B cell (primary cell): ENCODE measurements at regions not wholly inside any gene's neighbourhood (a gene's known extent, or its start where the extent isn't known, plus 50 kb on each side); places are given as distances from the start of the nearest gene placed in this dataset.

Experiments
- CTCF ChIP-seq: fragments of 200-600 bp; IDR thresholded peaks from one replicate; pipeline ENCODE4 v1.8.0; 2022; ENCODE audit warnings: antibody characterized with exemption, mild to moderate bottlenecking
- EZH2 ChIP-seq: IDR thresholded peaks from 2 replicates; pipeline ENCODE4 v1.6.1; 2012; ENCODE audit warnings: borderline replicate concordance, low read depth, mild to moderate bottlenecking, moderate library complexity, low read length; ENCODE audit not compliant: insufficient read depth, poor library complexity, severe bottlenecking

- TF ChIP-seq CTCF: no peak
- TF ChIP-seq EZH2: no peak
Measured at GRCh38 chr5:159825551-159826051, 90.7 kb upstream of the ADRA1B start.
